GM10248 (cell line): ENCODE measurements at regions not wholly inside any gene's neighbourhood (a gene's known extent, or its start where the extent isn't known, plus 50 kb on each side); places are given as distances from the start of the nearest gene placed in this dataset.

Source experiments
- CTCF ChIA-PET: fragments of 300-600 bp; sonication (Branson Sonifier 250); formaldehyde crosslinking; extraction: SDS; loops from one replicate; lab custom pipeline; 2021; ENCODE audit warnings: antibody characterized with exemption; lab: Yijun Ruan, JAX
- POLR2A ChIA-PET: fragments of 350-650 bp; sonication (Branson Sonifier 250); formaldehyde crosslinking; extraction: SDS; loops from one replicate; lab custom pipeline; 2020; ENCODE audit warnings: antibody characterized with exemption; lab: Yijun Ruan, JAX
- DNase-seq: peaks from one replicate; pipeline ENCODE4 v3.0.0; 2012; ENCODE audit errors: extremely low spot score
- CTCF ChIP-seq: IDR thresholded peaks from 2 replicates; pipeline ENCODE4 v1.5.1; 2012; ENCODE audit warnings: mild to moderate bottlenecking, low read depth; ENCODE audit errors: extremely low read depth, missing control alignments, control extremely low read depth

GRCh38 chr9:115391168-115391825 is 273.3 kb upstream of the TNC start:
- POLR2A ChIA-PET, result no interaction called here

GRCh38 chr9:115393976-115394775 is 276.2 kb upstream of the TNC start:
- TF ChIP-seq CTCF, result no peak
- ChIA-PET CTCF (interaction anchor here (1.3 to 3.1 kb wide), 3 partner anchors 8 to 13 kb away, joined by 3 to 12 read pairs (median 6); no protein-coding TSS in a partner anchor), POLR2A (no interaction called here)
- no peak for DNase-seq

More at GRCh38 chr9:115391168-115391825, 273.3 kb upstream of the TNC start:
- no peak for TF ChIP-seq CTCF
- no peak for DNase-seq
- CTCF ChIA-PET, result no interaction called here

- CTCF ChIA-PET, result interaction anchor here (0.8 to 3.1 kb wide), 5 partner anchors 10 to 715 kb away, joined by 3 to 12 read pairs (median 3); no protein-coding TSS in a partner anchor
- no peak for TF ChIP-seq CTCF
- POLR2A ChIA-PET, result no interaction called here
- DNase-seq, result no peak
Observed at GRCh38 chr9:115395511-115396021, 277.6 kb upstream of the TNC start.

- ChIA-PET POLR2A (no interaction called here), CTCF (interaction anchor here (1.1 to 3.1 kb wide), 4 partner anchors 10 to 715 kb away, joined by 3 to 12 read pairs (median 4); no protein-coding TSS in a partner anchor)
- no peak for TF ChIP-seq CTCF
- DNase-seq, result no peak
Observed at GRCh38 chr9:115396071-115396529, 278.1 kb upstream of the TNC start.

GRCh38 chr9:115397591-115398312 is 279.8 kb upstream of the TNC start:
- DNase-seq, result no peak
- TF ChIP-seq CTCF, result no peak
- CTCF ChIA-PET, result interaction anchor here (0.9 to 3.1 kb wide), 2 partner anchors 9 to 15 kb away, joined by 3 to 6 read pairs; no protein-coding TSS in a partner anchor
- POLR2A ChIA-PET, result no interaction called here

GRCh38 chr9:115398313-115398650 is 280.3 kb upstream of the TNC start:
- ChIA-PET CTCF (no interaction called here), POLR2A (no interaction called here)
- no peak for DNase-seq
- no peak for TF ChIP-seq CTCF
